Left ventricle myocardium superior (tissue), 1 donor: ENCODE measurements at regions not wholly inside any gene's neighbourhood (a gene's known extent, or its start where the extent isn't known, plus 50 kb on each side); places are given as distances from the start of the nearest gene placed in this dataset.

Experiments
- ATAC-seq: fragments of 200-7000 bp; cut with Tn5 transposase; one replicate; pipeline ENCODE4 v1.9.1; 2020; ENCODE audit warnings: mild to moderate bottlenecking, moderate library complexity
- DNase-seq: peaks from one replicate; pipeline ENCODE4 v3.0.0-alpha.2; 2020
- intact Hi-C: fragments of 100-400 bp; cut with micrococcal nuclease; formaldehyde crosslinking; loops from one replicate; pipeline ENCODE4 v1.11.0; 2022
- donor health status: DM: no; HTN: yes; CAD: no; lungs with severe emphysema.

GRCh38 chr7:31190906-31191305 is 138.8 kb downstream of the ADCYAP1R1 start:
- DNase-seq (no peak), ATAC-seq (no peak)
- intact Hi-C loops, result no loop called here

- intact Hi-C loops, result no loop called here
- ATAC-seq (no peak), DNase-seq (no peak)
Observed at GRCh38 chr7:31186202-31186601, 134.1 kb downstream of the ADCYAP1R1 start.

GRCh38 chr7:31175672-31176071 is 123.6 kb downstream of the ADCYAP1R1 start:
- ATAC-seq, result no peak
- intact Hi-C loops, result no loop called here

GRCh38 chr7:31171984-31172383 is 119.9 kb downstream of the ADCYAP1R1 start:
- intact Hi-C loops, result no loop called here
- no peak for DNase-seq
- ATAC-seq, result no peak

More at GRCh38 chr7:31175672-31176071, 123.6 kb downstream of the ADCYAP1R1 start:
- DNase-seq, result no peak

GRCh38 chr7:31171216-31171785 is 119.2 kb downstream of the ADCYAP1R1 start:
- no peak for ATAC-seq
- no peak for DNase-seq
- intact Hi-C loops, result no loop called here
